Spleen (tissue), 11 donors: ENCODE measurements at regions not wholly inside any gene's neighbourhood (a gene's known extent, or its start where the extent isn't known, plus 50 kb on each side); places are given as distances from the start of the nearest gene placed in this dataset.

Experiments
- DNase-seq: peaks from one replicate; pipeline ENCODE4 v3.0.0-alpha.2; 2020
- H3K27ac ChIP-seq, 8 donors: fragments of 200-600 bp; sonication (generic) in 7 of 8; 1 replicate in 4 of 8; 2 replicates in 4 of 8; pipeline versions ENCODE4 v1.5.0 to v1.8.0; 2016 to 2021; ENCODE audit warnings: inconsistent platforms in 4 of 8, mild to moderate bottlenecking in 4 of 8, moderate library complexity in 1 of 8
- H3K27me3 ChIP-seq, 7 donors: fragments of 200-600 bp; sonication (generic) in 6 of 7; replicated peaks in 1 of 7; 1 replicate in 4 of 7; 2 replicates in 3 of 7; pipeline versions ENCODE4 v1.5.0 to v1.8.0; 2016 to 2021; ENCODE audit warnings: inconsistent platforms in 3 of 7, mild to moderate bottlenecking in 1 of 7
- H3K36me3 ChIP-seq, 6 donors: fragments of 200-600 bp; sonication (generic) in 5 of 6; 1 replicate in 4 of 6; 2 replicates in 2 of 6; pipeline versions ENCODE4 v1.5.0 to v1.8.0; 2016 to 2021; ENCODE audit warnings: inconsistent platforms in 2 of 6
- H3K4me1 ChIP-seq, 6 donors: fragments of 200-600 bp; sonication (generic) in 5 of 6; 1 replicate in 3 of 6; 2 replicates in 3 of 6; pipeline versions ENCODE4 v1.5.0 to v1.8.0; 2016 to 2021; ENCODE audit warnings: inconsistent platforms in 3 of 6
- H3K4me3 ChIP-seq, 8 donors: fragments of 200-600 bp; sonication (generic) in 7 of 8; 1 replicate in 4 of 8; 2 replicates in 4 of 8; pipeline versions ENCODE4 v1.5.0 to v1.8.0; 2016 to 2021; ENCODE audit warnings: inconsistent platforms in 4 of 8, mild to moderate bottlenecking in 4 of 8, moderate library complexity in 2 of 8
- H3K9me3 ChIP-seq, 8 donors: fragments of 200-600 bp; sonication (generic) in 7 of 8; 1 replicate in 4 of 8; 2 replicates in 4 of 8; pipeline versions ENCODE4 v1.5.0 to v1.8.0; 2016 to 2021; ENCODE audit warnings: inconsistent platforms in 4 of 8
- POLR2A ChIP-seq, 3 donors: fragments of 450-650 bp; IDR thresholded peaks; one replicate each; pipeline ENCODE4 v1.5.1; 2017; ENCODE audit warnings: antibody characterized with exemption in 3 of 3, mild to moderate bottlenecking in 1 of 3
- POLR2AphosphoS5 ChIP-seq, 3 donors: sonication (generic); formaldehyde crosslinking; IDR thresholded peaks; one replicate each; pipeline ENCODE4 v1.5.1; 2017; ENCODE audit warnings: antibody characterized with exemption in 3 of 3
- WGBS, 5 donors: extraction: QIAGEN DNeasy Blood & Tissue Kit in 3 of 5; methylation state at CpG; one replicate each; pipeline versions ENCODE4 v1.1.5 to v1.1.7; 2013 to 2018; 5-methylcytosine and 5-hydroxymethylcytosine counted together
- intact Hi-C: fragments of 100-400 bp; cut with DNase I; formaldehyde crosslinking; loops from one replicate; pipeline ENCODE4 v1.15.0; 2023; ENCODE audit warnings: low total_unique reads
- TF ChIP-seq, protein P1 (sequence below), 11 experiments: fragments of 200-600 bp in 7 of 11; fragments of 450-650 bp in 4 of 11; sonication (generic) in 4 of 11; IDR thresholded peaks in 8 of 11; conservative IDR thresholded peaks in 3 of 11; 1 replicate in 7 of 11; 2 replicates in 4 of 11; pipeline versions ENCODE4 v1.4.0 to v1.8.0; 2016 to 2021; ENCODE audit warnings: antibody characterized with exemption in 11 of 11, inconsistent platforms in 4 of 11, mild to moderate bottlenecking in 1 of 11
- donor health status: healthy with polysubstance abuse.
- donor health status: DM: no; HTN: no; CAD: no; lungs with moderate emphysema.
- donor health status: DM: no; HTN: no; CAD: no.
- donor health status: Bipolar disorder and iron deficiency.
- donor health status: healthy.
- donor health status: DM: no; HTN: no; CAD: no.
- donor health status: DM: yes; HTN: yes; CAD: no.

DNA sequence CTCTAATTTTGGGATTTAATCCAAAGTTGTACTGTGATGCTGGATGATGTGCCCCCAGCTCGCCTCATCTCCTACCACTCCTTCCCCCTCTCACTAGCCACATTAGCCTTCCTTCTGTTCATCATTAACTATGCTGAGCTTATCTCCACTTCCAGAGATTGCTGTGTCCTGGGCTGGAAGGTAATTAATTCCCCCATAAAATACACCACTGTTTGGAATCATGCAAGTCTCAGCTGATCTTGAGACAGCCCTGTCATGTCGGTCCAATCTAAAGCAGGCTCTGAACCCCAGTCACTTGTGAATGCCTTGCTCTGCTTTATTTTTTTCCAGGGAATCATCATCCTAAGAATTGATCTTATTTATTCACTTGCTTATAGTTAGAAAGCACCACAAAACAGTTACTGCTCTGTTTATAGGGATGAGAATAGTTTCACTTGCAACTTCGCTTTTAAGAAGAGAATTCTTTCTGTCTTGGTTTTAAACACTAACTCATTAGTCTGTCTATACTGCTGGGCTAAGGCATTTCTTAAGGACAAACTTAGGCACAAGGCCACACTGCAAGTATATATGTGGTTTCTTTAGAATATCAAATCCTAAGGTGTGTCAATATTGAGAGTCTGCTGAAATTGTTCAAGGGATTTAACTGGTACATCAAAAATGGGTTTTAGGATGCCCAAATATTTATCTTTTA, 341.1 kb upstream of the SEMA3A start:
- Histone ChIP-seq H3K27ac (no peak overlapping the region), H3K9me3 (no peaks in the 10 kb centered on the region), H3K4me1 (no peaks in the 10 kb centered on the region), H3K4me3 (no peak overlapping the region), H3K36me3 (no peaks in the 10 kb centered on the region), H3K27me3 (no peaks in the 10 kb centered on the region)
- WGBS, 5 donors: 39 to 79% (median 53%) methylated on average over 3 of the region's 3 CpGs
- intact Hi-C loops: no loop called here
- TF ChIP-seq POLR2A (IDR thresholded peaks at IDR 0.05): no peak
- no peak for TF ChIP-seq POLR2AphosphoS5 (IDR thresholded peaks at IDR 0.05)
- TF ChIP-seq, protein P1, sequence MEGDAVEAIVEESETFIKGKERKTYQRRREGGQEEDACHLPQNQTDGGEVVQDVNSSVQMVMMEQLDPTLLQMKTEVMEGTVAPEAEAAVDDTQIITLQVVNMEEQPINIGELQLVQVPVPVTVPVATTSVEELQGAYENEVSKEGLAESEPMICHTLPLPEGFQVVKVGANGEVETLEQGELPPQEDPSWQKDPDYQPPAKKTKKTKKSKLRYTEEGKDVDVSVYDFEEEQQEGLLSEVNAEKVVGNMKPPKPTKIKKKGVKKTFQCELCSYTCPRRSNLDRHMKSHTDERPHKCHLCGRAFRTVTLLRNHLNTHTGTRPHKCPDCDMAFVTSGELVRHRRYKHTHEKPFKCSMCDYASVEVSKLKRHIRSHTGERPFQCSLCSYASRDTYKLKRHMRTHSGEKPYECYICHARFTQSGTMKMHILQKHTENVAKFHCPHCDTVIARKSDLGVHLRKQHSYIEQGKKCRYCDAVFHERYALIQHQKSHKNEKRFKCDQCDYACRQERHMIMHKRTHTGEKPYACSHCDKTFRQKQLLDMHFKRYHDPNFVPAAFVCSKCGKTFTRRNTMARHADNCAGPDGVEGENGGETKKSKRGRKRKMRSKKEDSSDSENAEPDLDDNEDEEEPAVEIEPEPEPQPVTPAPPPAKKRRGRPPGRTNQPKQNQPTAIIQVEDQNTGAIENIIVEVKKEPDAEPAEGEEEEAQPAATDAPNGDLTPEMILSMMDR (IDR thresholded peaks at IDR 0.05 in 8 of 11, conservative IDR thresholded peaks at IDR 0.05 in 3 of 11): no peak
- no peak for DNase-seq

DNA sequence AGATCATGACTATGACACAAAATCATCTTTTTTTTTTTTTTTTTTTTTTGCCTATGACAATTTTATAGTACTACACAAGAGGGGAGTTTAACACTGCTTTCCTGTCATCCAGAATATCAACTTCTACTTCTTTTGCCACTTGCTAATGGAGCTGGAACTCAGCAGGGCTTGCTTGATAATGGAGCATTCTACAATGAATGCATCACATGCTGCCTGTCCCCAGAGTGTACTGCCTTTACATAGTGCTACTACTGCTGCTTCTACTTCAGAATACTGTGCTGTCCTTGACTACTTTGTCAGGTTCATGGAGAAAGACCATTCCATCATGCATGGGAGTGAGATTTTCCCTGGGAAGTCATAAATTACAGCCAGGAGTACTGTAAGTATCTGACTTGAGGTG, 338.6 kb upstream of the SEMA3A start:
- Histone ChIP-seq H3K9me3 (no peaks in the 10 kb centered on the region), H3K36me3 (no peaks in the 10 kb centered on the region), H3K4me1 (no peaks in the 10 kb centered on the region), H3K27me3 (no peaks in the 10 kb centered on the region), H3K4me3 (no peak overlapping the region), H3K27ac (no peak overlapping the region)
- no peak for DNase-seq
- no peak for TF ChIP-seq POLR2AphosphoS5 (IDR thresholded peaks at IDR 0.05)
- intact Hi-C loops: no loop called here

DNA sequence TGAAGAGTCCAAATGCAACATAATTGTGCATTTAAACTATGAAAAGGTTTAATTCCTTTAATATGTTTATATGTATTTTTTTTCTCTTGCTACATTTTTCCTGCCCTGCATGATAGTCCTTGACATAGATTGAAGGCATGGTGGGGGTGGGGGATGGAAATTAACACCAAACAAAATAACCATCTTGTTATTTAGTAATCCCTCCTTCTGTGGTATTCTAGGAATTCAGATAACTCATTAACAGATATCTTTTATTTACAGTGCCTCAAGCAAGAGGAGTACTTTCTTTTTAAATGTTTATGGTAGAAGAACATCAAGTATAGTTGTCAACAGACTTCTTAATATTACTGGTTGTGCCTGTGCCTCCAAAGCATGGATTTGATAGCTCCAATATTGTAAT, 337.6 kb upstream of the SEMA3A start:
- no peak for DNase-seq
- no peak for TF ChIP-seq POLR2A (IDR thresholded peaks at IDR 0.05)
- no peak for TF ChIP-seq POLR2AphosphoS5 (IDR thresholded peaks at IDR 0.05)
- H3K27ac ChIP-seq: no peak overlapping the region
- no peaks in the 10 kb centered on the region for H3K9me3 ChIP-seq
- H3K4me1 ChIP-seq: no peaks in the 10 kb centered on the region
- intact Hi-C loops: no loop called here
- H3K4me3 ChIP-seq: no peak overlapping the region
- H3K36me3 ChIP-seq: no peaks in the 10 kb centered on the region
- H3K27me3 ChIP-seq: no peaks in the 10 kb centered on the region

DNA sequence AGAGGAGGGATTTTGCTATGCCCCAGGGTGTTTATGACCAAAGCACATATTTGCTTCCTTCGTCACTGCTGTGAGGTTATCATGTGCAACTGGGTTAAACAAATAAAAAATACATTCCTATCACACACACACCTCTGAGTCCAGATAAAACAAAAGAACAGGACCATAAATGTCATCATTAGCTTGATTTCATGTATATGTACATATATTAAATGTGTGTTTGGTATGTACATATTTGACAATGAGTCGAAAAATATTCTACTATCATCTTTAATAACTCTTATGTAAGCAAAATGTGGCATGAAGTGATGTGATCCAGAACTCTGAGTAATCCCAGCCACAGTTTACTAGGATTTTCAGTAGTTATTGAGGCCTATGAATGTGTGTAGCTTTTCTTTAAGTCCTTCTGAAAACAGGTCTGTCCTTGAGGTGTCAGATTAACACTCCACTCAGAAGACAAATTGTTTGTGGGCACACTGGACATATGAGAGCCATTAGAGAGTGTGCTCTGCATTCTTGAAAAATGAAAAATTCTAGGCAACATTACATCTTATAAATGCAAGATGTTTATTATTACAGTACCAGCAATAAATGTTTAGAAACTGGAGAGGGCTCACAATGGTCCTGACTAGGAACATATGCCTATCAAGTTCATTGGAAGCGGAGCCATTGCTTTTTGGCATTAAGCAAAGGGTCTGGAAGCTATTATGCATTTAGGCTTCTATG, 335.1 kb upstream of the SEMA3A start:
- WGBS, 5 donors: 76 to 93% (median 82%) methylated on average over 3 of the region's 3 CpGs
- DNase-seq: no peak
- H3K27me3 ChIP-seq: no peaks in the 10 kb centered on the region
- no peaks in the 10 kb centered on the region for H3K36me3 ChIP-seq
- H3K4me1 ChIP-seq: no peaks in the 10 kb centered on the region
- no peaks in the 10 kb centered on the region for H3K9me3 ChIP-seq
- no peak for TF ChIP-seq POLR2A (IDR thresholded peaks at IDR 0.05)
- TF ChIP-seq, protein P1 (IDR thresholded peaks at IDR 0.05 in 8 of 11, conservative IDR thresholded peaks at IDR 0.05 in 3 of 11): no peak
- no peak for TF ChIP-seq POLR2AphosphoS5 (IDR thresholded peaks at IDR 0.05)
- no peak overlapping the region for H3K27ac ChIP-seq
- no peak overlapping the region for H3K4me3 ChIP-seq
- intact Hi-C loops: no loop called here

DNA sequence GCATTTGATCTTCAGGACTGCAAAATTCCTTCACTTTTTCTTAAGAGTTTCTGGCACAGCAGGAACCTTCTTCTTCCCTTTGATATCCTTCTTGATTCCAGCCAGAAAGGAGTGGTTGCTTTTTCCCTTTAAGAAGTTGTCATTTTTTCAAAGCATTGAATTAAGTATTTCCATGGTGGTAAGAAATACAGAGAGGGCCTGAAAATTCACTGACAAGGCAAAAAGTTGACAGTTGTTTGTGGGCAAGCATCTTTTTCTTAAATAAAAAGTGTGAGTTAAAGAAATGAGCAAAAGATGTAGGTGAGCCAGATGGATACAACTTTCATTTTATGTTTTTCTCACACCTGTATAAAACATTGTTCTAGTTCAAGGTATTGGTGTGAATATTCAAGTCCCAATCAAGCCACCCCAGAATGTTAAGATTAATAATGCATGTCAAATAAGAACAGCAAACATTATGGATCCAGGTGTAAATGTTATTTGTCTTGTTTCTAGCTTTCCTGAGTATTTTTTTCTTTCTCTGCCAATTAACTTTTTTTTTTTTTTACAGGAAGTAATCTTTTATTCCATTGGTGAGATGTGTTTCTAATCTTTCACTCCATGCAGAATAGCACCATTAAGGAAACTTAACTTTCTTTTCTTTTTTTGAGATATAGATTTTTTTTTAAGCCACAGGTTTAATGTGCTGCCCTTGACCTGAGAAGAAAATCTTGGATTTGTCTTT, 334.3 kb upstream of the SEMA3A start:
- TF ChIP-seq POLR2AphosphoS5 (IDR thresholded peaks at IDR 0.05) (no peak), POLR2A (IDR thresholded peaks at IDR 0.05) (no peak)
- TF ChIP-seq, protein P1 (IDR thresholded peaks at IDR 0.05 in 8 of 11, conservative IDR thresholded peaks at IDR 0.05 in 3 of 11): no peak
- H3K4me1 ChIP-seq: no peaks in the 10 kb centered on the region
- DNase-seq: no peak
- intact Hi-C loops: no loop called here
- H3K36me3 ChIP-seq: no peaks in the 10 kb centered on the region
- H3K27me3 ChIP-seq: no peaks in the 10 kb centered on the region
- H3K4me3 ChIP-seq: no peak overlapping the region
- H3K27ac ChIP-seq: no peak overlapping the region
- no peaks in the 10 kb centered on the region for H3K9me3 ChIP-seq
